WTC11 (cell line): ENCODE measurements at regions not wholly inside any gene's neighbourhood (a gene's known extent, or its start where the extent isn't known, plus 50 kb on each side); places are given as distances from the start of the nearest gene placed in this dataset.

Source experiments
- RELA ChIP-seq: sonication (generic); formaldehyde crosslinking; IDR thresholded peaks from 2 replicates; pipeline ENCODE4 v1.8.1; 2022; ENCODE audit warnings: missing genetic modification reagents, mild to moderate bottlenecking, borderline replicate concordance
- TF ChIP-seq, protein P1 (sequence below): sonication (generic); formaldehyde crosslinking; IDR thresholded peaks from 2 replicates; pipeline ENCODE4 v1.8.0; 2022; ENCODE audit warnings: mild to moderate bottlenecking, missing genetic modification reagents
- TF ChIP-seq, protein P2 (sequence below): fragments of 200-600 bp; IDR thresholded peaks from 2 replicates; pipeline ENCODE4 v1.8.0; 2022; ENCODE audit warnings: antibody characterized with exemption
- TF ChIP-seq, protein P3 (sequence below): sonication (generic); formaldehyde crosslinking; IDR thresholded peaks from 2 replicates; pipeline ENCODE4 v1.8.1; 2022; ENCODE audit warnings: mild to moderate bottlenecking, moderate library complexity, missing genetic modification reagents
- TF ChIP-seq, protein P4 (sequence below): sonication (generic); formaldehyde crosslinking; conservative IDR thresholded peaks from 2 replicates; pipeline ENCODE4 v1.8.1; 2023; ENCODE audit warnings: mild to moderate bottlenecking, low read depth, missing genetic modification reagents, moderate library complexity
- TF ChIP-seq, protein P5 (sequence below): sonication (generic); formaldehyde crosslinking; IDR thresholded peaks from 2 replicates; pipeline ENCODE4 v1.8.0; 2022; ENCODE audit warnings: mild to moderate bottlenecking, missing genetic modification reagents

DNA sequence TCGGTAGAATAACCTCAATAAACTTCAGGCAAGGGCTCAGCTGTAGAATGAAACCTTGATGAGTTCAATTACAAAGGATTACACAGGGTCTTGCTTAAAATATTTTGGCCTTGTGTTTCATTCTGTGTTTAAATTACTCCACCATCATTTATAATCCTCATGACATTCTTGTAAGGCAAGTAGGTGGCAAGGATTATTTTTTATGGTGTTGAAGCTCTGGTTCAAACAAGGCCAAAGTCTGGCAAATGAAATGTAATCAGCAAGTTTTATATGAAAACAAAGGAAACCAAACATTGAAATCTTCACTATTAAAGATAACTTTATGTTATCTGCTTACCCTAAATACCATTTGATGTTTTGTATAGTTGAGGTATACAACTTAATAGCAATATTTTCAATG, 221.3 kb upstream of the HES1 start:
- TF ChIP-seq, protein P1, sequence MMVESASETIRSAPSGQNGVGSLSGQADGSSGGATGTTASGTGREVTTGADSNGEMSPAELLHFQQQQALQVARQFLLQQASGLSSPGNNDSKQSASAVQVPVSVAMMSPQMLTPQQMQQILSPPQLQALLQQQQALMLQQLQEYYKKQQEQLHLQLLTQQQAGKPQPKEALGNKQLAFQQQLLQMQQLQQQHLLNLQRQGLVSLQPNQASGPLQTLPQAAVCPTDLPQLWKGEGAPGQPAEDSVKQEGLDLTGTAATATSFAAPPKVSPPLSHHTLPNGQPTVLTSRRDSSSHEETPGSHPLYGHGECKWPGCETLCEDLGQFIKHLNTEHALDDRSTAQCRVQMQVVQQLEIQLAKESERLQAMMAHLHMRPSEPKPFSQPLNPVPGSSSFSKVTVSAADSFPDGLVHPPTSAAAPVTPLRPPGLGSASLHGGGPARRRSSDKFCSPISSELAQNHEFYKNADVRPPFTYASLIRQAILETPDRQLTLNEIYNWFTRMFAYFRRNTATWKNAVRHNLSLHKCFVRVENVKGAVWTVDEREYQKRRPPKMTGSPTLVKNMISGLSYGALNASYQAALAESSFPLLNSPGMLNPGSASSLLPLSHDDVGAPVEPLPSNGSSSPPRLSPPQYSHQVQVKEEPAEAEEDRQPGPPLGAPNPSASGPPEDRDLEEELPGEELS (CRISPR knock-in tag): no peak
- TF ChIP-seq, protein P2, sequence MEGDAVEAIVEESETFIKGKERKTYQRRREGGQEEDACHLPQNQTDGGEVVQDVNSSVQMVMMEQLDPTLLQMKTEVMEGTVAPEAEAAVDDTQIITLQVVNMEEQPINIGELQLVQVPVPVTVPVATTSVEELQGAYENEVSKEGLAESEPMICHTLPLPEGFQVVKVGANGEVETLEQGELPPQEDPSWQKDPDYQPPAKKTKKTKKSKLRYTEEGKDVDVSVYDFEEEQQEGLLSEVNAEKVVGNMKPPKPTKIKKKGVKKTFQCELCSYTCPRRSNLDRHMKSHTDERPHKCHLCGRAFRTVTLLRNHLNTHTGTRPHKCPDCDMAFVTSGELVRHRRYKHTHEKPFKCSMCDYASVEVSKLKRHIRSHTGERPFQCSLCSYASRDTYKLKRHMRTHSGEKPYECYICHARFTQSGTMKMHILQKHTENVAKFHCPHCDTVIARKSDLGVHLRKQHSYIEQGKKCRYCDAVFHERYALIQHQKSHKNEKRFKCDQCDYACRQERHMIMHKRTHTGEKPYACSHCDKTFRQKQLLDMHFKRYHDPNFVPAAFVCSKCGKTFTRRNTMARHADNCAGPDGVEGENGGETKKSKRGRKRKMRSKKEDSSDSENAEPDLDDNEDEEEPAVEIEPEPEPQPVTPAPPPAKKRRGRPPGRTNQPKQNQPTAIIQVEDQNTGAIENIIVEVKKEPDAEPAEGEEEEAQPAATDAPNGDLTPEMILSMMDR: no peak
- TF ChIP-seq, protein P3, sequence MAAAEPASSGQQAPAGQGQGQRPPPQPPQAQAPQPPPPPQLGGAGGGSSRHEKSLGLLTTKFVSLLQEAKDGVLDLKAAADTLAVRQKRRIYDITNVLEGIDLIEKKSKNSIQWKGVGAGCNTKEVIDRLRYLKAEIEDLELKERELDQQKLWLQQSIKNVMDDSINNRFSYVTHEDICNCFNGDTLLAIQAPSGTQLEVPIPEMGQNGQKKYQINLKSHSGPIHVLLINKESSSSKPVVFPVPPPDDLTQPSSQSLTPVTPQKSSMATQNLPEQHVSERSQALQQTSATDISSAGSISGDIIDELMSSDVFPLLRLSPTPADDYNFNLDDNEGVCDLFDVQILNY (CRISPR knock-in tag): no peak
- TF ChIP-seq, protein P4, sequence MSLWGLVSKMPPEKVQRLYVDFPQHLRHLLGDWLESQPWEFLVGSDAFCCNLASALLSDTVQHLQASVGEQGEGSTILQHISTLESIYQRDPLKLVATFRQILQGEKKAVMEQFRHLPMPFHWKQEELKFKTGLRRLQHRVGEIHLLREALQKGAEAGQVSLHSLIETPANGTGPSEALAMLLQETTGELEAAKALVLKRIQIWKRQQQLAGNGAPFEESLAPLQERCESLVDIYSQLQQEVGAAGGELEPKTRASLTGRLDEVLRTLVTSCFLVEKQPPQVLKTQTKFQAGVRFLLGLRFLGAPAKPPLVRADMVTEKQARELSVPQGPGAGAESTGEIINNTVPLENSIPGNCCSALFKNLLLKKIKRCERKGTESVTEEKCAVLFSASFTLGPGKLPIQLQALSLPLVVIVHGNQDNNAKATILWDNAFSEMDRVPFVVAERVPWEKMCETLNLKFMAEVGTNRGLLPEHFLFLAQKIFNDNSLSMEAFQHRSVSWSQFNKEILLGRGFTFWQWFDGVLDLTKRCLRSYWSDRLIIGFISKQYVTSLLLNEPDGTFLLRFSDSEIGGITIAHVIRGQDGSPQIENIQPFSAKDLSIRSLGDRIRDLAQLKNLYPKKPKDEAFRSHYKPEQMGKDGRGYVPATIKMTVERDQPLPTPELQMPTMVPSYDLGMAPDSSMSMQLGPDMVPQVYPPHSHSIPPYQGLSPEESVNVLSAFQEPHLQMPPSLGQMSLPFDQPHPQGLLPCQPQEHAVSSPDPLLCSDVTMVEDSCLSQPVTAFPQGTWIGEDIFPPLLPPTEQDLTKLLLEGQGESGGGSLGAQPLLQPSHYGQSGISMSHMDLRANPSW (CRISPR knock-in tag): no peak
- TF ChIP-seq RELA: no peak
- TF ChIP-seq, protein P5, sequence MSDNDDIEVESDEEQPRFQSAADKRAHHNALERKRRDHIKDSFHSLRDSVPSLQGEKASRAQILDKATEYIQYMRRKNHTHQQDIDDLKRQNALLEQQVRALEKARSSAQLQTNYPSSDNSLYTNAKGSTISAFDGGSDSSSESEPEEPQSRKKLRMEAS: no peak
